Upper lobe of right lung (tissue), 1 donor: ENCODE measurements at regions not wholly inside any gene's neighbourhood (a gene's known extent, or its start where the extent isn't known, plus 50 kb on each side); places are given as distances from the start of the nearest gene placed in this dataset.

Source experiments
- ATAC-seq: fragments of 200-7000 bp; cut with Tn5 transposase; one replicate; pipeline ENCODE4 v1.9.1; 2020; ENCODE audit warnings: mild to moderate bottlenecking, moderate library complexity
- DNase-seq: peaks from one replicate; pipeline ENCODE4 v3.0.0-alpha.2; 2020
- H3K27ac ChIP-seq: fragments of 200-600 bp; one replicate; pipeline ENCODE4 v1.8.0; 2022
- H3K27me3 ChIP-seq: fragments of 200-600 bp; one replicate; pipeline ENCODE4 v1.8.0; 2022; ENCODE audit warnings: mild to moderate bottlenecking
- H3K36me3 ChIP-seq: fragments of 200-600 bp; one replicate; pipeline ENCODE4 v1.8.0; 2022
- H3K4me1 ChIP-seq: fragments of 200-600 bp; one replicate; pipeline ENCODE4 v1.8.0; 2022
- H3K4me3 ChIP-seq: fragments of 200-600 bp; one replicate; pipeline ENCODE4 v1.8.0; 2022; ENCODE audit warnings: mild to moderate bottlenecking
- H3K9me3 ChIP-seq: fragments of 200-600 bp; one replicate; pipeline ENCODE4 v1.8.0; 2022
- intact Hi-C: fragments of 100-400 bp; cut with DNase I; formaldehyde crosslinking; loops from one replicate; pipeline ENCODE4 v1.11.0; 2022
- TF ChIP-seq, protein P1 (sequence below): fragments of 200-600 bp; IDR thresholded peaks from one replicate; pipeline ENCODE4 v1.8.0; 2022; ENCODE audit warnings: antibody characterized with exemption
- donor health status: DM: no; HTN: yes; CAD: no; lungs with severe emphysema.

DNA sequence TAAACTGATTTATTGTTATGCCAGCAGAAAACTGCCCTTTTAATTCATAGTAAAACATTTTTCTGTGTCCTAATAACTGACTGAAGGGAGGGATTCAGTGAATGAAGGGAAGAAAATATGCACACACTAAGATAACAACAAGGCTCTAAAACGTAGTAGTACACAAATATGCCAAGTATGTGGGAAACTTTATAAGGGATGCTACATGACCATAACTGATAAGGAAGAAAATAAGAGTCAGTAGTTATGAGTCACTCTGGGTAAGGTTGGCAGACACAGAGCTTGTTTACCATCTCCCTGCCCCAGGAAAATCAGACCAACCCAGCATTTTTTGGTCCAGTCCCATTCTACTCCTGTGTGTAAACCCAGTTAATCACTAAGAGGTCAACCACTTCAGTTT lies 124.2 kb downstream of the RPRM start:
- TF ChIP-seq, protein P1, sequence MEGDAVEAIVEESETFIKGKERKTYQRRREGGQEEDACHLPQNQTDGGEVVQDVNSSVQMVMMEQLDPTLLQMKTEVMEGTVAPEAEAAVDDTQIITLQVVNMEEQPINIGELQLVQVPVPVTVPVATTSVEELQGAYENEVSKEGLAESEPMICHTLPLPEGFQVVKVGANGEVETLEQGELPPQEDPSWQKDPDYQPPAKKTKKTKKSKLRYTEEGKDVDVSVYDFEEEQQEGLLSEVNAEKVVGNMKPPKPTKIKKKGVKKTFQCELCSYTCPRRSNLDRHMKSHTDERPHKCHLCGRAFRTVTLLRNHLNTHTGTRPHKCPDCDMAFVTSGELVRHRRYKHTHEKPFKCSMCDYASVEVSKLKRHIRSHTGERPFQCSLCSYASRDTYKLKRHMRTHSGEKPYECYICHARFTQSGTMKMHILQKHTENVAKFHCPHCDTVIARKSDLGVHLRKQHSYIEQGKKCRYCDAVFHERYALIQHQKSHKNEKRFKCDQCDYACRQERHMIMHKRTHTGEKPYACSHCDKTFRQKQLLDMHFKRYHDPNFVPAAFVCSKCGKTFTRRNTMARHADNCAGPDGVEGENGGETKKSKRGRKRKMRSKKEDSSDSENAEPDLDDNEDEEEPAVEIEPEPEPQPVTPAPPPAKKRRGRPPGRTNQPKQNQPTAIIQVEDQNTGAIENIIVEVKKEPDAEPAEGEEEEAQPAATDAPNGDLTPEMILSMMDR, result no peak
- intact Hi-C loops, result no loop called here
- Histone ChIP-seq H3K27ac (no peak overlapping the region), H3K9me3 (no peaks in the 10 kb centered on the region), H3K36me3 (no peaks in the 10 kb centered on the region), H3K4me1 (no peaks in the 10 kb centered on the region), H3K4me3 (no peak overlapping the region), H3K27me3 (no peaks in the 10 kb centered on the region)
- ATAC-seq (no peak), DNase-seq (no peak)

DNA sequence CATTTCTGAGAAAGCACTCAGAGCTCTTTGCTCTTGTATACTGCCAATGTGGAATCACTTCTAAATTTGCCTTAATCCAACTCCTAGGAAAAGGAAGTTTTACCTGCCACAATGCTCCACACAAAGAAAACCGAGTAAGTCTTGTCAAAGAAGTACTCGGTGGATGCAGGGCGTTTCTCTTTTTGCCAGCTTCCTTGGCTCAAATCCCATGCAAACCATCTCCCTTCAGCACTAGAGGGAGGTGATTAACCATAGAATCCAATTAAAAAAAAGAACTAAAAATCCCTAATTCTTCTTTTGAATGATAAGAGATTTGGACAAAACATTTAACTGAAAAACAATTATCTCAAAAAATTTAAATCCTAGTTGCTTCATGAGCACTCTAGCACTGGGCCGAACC lies 129.0 kb downstream of the RPRM start:
- TF ChIP-seq, protein P1, result no peak
- Histone ChIP-seq H3K4me3 (no peak overlapping the region), H3K27me3 (no peaks in the 10 kb centered on the region), H3K9me3 (no peaks in the 10 kb centered on the region), H3K27ac (no peak overlapping the region), H3K36me3 (no peaks in the 10 kb centered on the region), H3K4me1 (no peaks in the 10 kb centered on the region)
- ATAC-seq (no peak), DNase-seq (no peak)
- intact Hi-C loops, result no loop called here

DNA sequence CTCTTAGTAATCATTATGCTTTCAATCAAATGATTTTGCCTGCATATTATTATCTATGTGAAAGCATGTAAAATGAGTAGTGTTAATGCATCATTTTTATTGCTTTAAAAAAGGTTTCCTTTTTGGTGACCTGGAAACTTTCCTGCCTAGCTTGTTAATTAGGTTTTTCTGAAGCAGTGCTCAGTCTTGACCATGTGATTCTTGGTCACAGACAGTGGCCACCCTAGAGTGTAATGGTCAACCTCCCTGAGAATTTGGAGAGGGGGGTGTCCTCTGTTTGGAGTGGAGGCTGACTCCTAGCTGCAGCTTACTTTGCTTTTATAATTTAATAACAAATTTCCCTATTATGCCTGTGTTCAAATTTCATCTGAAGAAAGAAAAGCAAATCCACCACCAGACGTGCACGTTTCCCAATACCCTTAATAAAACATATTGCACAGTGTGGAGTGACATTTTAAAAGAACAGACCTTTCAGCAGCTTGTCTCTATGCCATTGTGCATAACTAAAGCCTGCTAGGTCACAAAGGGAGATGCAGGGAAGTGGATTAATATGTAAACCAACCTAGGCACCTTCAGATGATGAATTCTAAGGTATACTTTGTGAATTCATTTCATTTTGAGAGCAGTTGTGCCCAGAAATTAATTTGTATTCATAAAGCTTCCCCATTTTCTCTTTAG lies 130.6 kb downstream of the RPRM start:
- Histone ChIP-seq H3K9me3 (no peaks in the 10 kb centered on the region), H3K36me3 (no peaks in the 10 kb centered on the region), H3K4me3 (no peak overlapping the region), H3K27ac (no peak overlapping the region), H3K4me1 (no peaks in the 10 kb centered on the region), H3K27me3 (no peaks in the 10 kb centered on the region)
- TF ChIP-seq, protein P1, result no peak
- intact Hi-C loops, result no loop called here
- ATAC-seq (no peak), DNase-seq (no peak)

DNA sequence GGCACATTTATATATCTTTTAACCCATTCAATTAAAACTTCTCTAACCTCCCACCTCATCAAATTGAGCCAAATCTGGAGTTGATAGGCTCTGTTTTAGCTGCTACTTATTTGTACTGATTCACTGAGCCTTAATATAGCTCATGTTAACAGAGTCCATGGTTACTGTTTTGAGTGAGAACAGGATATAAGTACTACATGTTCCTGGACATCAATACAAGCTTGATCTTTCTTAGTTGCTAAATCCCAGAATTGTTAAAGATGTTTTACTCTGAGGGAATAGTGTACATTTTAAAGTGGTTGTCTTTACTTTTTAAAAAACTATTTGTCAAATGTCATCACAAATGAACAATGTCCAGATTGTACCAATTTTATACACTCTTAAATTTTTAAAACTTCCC lies 157.7 kb downstream of the RPRM start:
- no peak for ATAC-seq
- Histone ChIP-seq H3K36me3 (no peaks in the 10 kb centered on the region), H3K4me3 (no peak overlapping the region), H3K4me1 (no peaks in the 10 kb centered on the region), H3K27ac (no peak overlapping the region), H3K27me3 (no peaks in the 10 kb centered on the region), H3K9me3 (no peaks in the 10 kb centered on the region)
- TF ChIP-seq, protein P1, result no peak
- no peak for DNase-seq
- intact Hi-C loops, result no loop called here

DNA sequence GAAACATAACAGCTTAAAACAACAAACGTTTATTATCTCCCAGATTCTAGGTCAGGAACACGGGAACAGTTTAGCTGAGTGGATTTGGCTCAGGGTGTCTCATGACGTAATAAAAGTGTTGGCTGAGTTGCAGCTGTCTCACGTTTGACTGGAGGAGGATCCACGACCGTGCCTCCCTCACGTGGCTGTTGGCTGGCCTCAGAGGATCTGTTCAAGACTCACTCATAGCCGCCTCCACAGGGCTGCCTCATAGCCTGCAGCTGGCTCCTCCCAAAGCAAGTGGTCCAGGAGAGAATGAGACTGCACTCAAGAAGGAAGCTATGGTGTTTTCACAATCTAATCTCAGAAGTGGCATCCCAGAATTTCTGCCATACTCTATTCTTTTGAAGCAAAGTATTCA lies 167.1 kb downstream of the RPRM start:
- ATAC-seq (no peak), DNase-seq (no peak)
- Histone ChIP-seq H3K27ac (no peak overlapping the region), H3K9me3 (no peaks in the 10 kb centered on the region), H3K36me3 (no peaks in the 10 kb centered on the region), H3K27me3 (no peaks in the 10 kb centered on the region), H3K4me3 (no peak overlapping the region), H3K4me1 (no peaks in the 10 kb centered on the region)
- intact Hi-C loops, result no loop called here
- TF ChIP-seq, protein P1, result no peak

DNA sequence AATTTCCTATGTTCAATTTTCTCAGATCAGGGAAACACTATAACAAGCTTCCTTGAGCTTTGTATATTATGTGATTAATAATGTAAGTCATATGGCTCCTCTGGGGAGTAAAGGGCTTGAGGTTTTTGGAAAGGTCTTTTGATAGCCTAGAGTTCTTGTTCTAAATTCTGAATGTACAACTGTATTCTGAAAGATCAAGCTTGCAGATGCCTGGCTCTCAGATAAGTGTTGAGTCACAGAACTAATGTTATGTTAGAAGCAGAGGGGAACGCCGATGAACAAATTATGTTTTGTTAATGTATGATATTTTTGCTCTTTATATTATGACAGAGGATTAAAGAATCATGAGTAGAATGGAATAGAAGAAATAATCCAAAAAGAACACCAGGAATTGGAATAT lies 170.1 kb downstream of the RPRM start:
- no peak for DNase-seq
- Histone ChIP-seq H3K36me3 (no peaks in the 10 kb centered on the region), H3K9me3 (no peaks in the 10 kb centered on the region), H3K27ac (no peak overlapping the region), H3K4me3 (no peak overlapping the region), H3K4me1 (no peaks in the 10 kb centered on the region), H3K27me3 (no peaks in the 10 kb centered on the region)
- TF ChIP-seq, protein P1, result no peak
- intact Hi-C loops, result no loop called here
- ATAC-seq, result no peak
